WERI-Rb-1 (cell line): ENCODE measurements at regions not wholly inside any gene's neighbourhood (a gene's known extent, or its start where the extent isn't known, plus 50 kb on each side); places are given as distances from the start of the nearest gene placed in this dataset.

ENCODE experiments used
- DNase-seq: peaks from one replicate; pipeline ENCODE4 v3.0.0-alpha.2; 2020
- H3K27ac ChIP-seq: fragments of 250-450 bp; sonication (Bioruptor Pico); 2 replicates; pipeline ENCODE4 v1.5.1; 2020; ENCODE audit warnings: mild to moderate bottlenecking, moderate library complexity
- H3K27me3 ChIP-seq: fragments of 250-450 bp; sonication (Bioruptor Pico); 2 replicates; pipeline ENCODE4 v1.5.1; 2021; ENCODE audit warnings: mild to moderate bottlenecking, low read depth, moderate library complexity; ENCODE audit not compliant: insufficient read depth, severe bottlenecking
- H3K36me3 ChIP-seq: fragments of 250-450 bp; sonication (Bioruptor Pico); 2 replicates; pipeline ENCODE4 v1.5.1; 2020; ENCODE audit warnings: mild to moderate bottlenecking, moderate library complexity
- H3K4me3 ChIP-seq: 2 replicates; pipeline ENCODE4 v1.5.1; 2011; ENCODE audit warnings: low read depth, mild to moderate bottlenecking, control low read depth, low read length
- H3K9me3 ChIP-seq: fragments of 250-450 bp; sonication (Bioruptor Pico); 2 replicates; pipeline ENCODE4 v1.5.1; 2021; ENCODE audit warnings: mild to moderate bottlenecking, moderate library complexity; ENCODE audit not compliant: severe bottlenecking
- TF ChIP-seq, protein P1 (sequence below): IDR thresholded peaks from 2 replicates; pipeline ENCODE4 v1.5.1; 2011; ENCODE audit warnings: low read depth, mild to moderate bottlenecking, control low read depth, inconsistent platforms, low read length

- Histone ChIP-seq H3K27ac (no peak overlapping the region), H3K9me3 (no peaks in the 10 kb centered on the region), H3K4me3 (no peak overlapping the region), H3K27me3 (no peaks in the 10 kb centered on the region), H3K36me3 (no peaks in the 10 kb centered on the region)
- DNase-seq = no peak
- TF ChIP-seq, protein P1, sequence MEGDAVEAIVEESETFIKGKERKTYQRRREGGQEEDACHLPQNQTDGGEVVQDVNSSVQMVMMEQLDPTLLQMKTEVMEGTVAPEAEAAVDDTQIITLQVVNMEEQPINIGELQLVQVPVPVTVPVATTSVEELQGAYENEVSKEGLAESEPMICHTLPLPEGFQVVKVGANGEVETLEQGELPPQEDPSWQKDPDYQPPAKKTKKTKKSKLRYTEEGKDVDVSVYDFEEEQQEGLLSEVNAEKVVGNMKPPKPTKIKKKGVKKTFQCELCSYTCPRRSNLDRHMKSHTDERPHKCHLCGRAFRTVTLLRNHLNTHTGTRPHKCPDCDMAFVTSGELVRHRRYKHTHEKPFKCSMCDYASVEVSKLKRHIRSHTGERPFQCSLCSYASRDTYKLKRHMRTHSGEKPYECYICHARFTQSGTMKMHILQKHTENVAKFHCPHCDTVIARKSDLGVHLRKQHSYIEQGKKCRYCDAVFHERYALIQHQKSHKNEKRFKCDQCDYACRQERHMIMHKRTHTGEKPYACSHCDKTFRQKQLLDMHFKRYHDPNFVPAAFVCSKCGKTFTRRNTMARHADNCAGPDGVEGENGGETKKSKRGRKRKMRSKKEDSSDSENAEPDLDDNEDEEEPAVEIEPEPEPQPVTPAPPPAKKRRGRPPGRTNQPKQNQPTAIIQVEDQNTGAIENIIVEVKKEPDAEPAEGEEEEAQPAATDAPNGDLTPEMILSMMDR = no peak
Measured at GRCh38 chr7:17031906-17032551, 150.2 kb upstream of the AGR3 start.

- no peaks in the 10 kb centered on the region for H3K9me3 ChIP-seq
- no peak overlapping the region for H3K27ac ChIP-seq
- no peak for DNase-seq
- TF ChIP-seq, protein P1 = no peak
- H3K36me3 ChIP-seq = no peaks in the 10 kb centered on the region
- H3K4me3 ChIP-seq = no peak overlapping the region
- no peaks in the 10 kb centered on the region for H3K27me3 ChIP-seq
Measured at GRCh38 chr7:17033245-17033644, 151.5 kb upstream of the AGR3 start.

- no peak for DNase-seq
- no peak overlapping the region for H3K27ac ChIP-seq
- H3K27me3 ChIP-seq = no peaks in the 10 kb centered on the region
- H3K4me3 ChIP-seq = no peak overlapping the region
- H3K9me3 ChIP-seq = no peaks in the 10 kb centered on the region
- TF ChIP-seq, protein P1 = no peak
- no peaks in the 10 kb centered on the region for H3K36me3 ChIP-seq
Measured at GRCh38 chr7:17036584-17036983, 154.8 kb upstream of the AGR3 start.

DNA sequence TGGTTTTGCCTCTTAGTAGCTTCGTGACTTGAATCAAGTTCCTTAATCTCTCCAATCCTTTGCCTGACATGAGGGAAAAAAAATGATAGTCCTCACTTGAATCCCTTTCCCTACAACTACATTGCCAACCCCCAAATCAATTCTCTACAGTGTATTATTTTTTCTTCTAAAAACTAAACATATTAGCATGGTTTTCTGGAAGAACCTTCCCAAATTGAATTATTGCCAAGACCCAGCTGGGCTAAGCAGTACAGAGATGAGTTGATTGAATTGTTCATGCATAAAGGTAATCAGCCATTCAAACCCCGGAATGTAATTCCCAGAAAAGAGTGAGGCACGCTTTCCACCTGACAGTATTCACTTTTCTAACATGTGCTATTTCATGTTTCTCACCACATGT is 155.6 kb upstream of the AGR3 start:
- DNase-seq = no peak
- H3K36me3 ChIP-seq = no peaks in the 10 kb centered on the region
- TF ChIP-seq, protein P1 = no peak
- H3K4me3 ChIP-seq = no peak overlapping the region
- no peak overlapping the region for H3K27ac ChIP-seq
- H3K9me3 ChIP-seq = no peaks in the 10 kb centered on the region
- H3K27me3 ChIP-seq = no peaks in the 10 kb centered on the region

- TF ChIP-seq, protein P1 = no peak
- no peak overlapping the region for H3K4me3 ChIP-seq
- no peak for DNase-seq
- H3K36me3 ChIP-seq = no peaks in the 10 kb centered on the region
- no peaks in the 10 kb centered on the region for H3K27me3 ChIP-seq
- no peak overlapping the region for H3K27ac ChIP-seq
- H3K9me3 ChIP-seq = no peaks in the 10 kb centered on the region
Measured at GRCh38 chr7:17038160-17038782, 156.5 kb upstream of the AGR3 start.

DNA sequence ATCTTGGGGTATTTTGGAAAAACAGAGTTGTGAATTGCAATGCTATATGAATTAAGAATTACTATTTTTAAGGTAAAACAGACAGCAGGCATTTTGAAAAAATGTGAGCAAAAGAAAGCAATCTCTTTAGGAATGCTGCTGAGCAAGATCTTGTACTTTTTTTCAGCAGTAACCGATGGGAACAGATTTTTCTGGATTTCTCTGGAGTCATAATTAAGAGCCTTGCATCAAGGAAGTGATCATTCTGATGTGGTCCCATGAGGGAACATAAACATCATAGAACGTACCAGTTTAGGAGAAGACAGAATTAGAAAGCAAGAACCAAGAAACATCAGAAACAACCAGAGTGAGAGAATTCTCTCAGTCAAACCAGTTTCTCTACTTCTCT is 157.0 kb upstream of the AGR3 start:
- Histone ChIP-seq H3K36me3 (no peaks in the 10 kb centered on the region), H3K9me3 (no peaks in the 10 kb centered on the region), H3K4me3 (no peak overlapping the region), H3K27me3 (no peaks in the 10 kb centered on the region), H3K27ac (no peak overlapping the region)
- TF ChIP-seq, protein P1 = no peak
- DNase-seq = no peak
